ENCODE measurements at regions not wholly inside any gene's neighbourhood (a gene's known extent, or its start where the extent isn't known, plus 50 kb on each side); places are given as distances from the start of the nearest gene placed in this dataset.

DNA sequence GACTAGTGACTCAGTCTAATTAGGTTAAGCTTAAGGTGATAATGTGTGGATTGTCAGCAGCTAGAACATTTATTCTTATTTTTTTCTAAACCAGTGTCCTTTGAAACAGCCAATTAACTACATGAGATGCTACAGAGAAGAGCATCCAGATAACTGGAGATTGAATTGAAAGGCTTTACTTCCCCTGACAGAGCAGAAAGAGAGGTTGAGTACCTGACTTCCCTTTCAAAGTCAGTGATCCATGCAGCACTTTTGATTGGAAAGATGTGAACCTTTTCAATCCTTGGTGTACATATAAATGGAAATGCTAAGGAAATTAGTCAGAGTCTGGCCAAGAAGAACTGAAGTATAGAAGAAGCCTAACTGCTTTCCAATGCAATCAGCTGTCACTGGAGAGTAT lies 653.8 kb downstream of the CDH8 start:
- no peak for DNase-seq (ENCODE audit: low spot score in 2 of 2)

DNA sequence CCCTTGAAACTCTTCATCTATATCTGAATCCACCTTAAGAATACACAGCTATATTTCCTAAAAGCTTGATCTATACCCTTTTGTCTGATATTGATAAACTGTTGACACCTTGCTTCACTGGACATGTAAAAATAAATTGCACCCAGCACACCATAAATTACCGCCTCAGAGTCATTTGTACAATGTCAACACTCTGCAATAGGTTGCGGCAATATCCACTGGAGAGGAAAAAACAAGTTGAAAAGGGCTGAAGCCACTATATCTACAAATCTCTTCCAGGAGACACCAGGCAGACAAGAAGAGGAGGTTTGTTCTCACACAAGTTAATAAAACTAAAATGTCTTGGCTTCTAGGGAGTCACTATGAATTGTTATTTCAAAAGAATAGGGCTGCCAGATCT lies 656.9 kb downstream of the CDH8 start:
- Histone ChIP-seq H3K27ac (no peak overlapping the region), H3K9me3 (no peaks in the 10 kb centered on the region), H3K27me3 (no peaks in the 10 kb centered on the region), H3K4me1 (no peaks in the 10 kb centered on the region), H3K4me3 (no peak overlapping the region), H3K36me3 (no peaks in the 10 kb centered on the region)
- WGBS: 88% methylated on average over 2 of the region's 2 CpGs
- TF ChIP-seq CTCF (IDR thresholded peaks at IDR 0.05): no peak
- no peak for TF ChIP-seq POLR2AphosphoS5 (IDR thresholded peaks at IDR 0.05)
- no peak for TF ChIP-seq EP300 (IDR thresholded peaks at IDR 0.05)
- no peak for TF ChIP-seq POLR2A (IDR thresholded peaks at IDR 0.05)
- no peak for DNase-seq (ENCODE audit: low spot score in 2 of 2)

More for the DNA sequence above, 653.8 kb downstream of the CDH8 start:
- no peaks in the 10 kb centered on the region for H3K27me3 ChIP-seq
- TF ChIP-seq EP300 (IDR thresholded peaks at IDR 0.05) (no peak), CTCF (IDR thresholded peaks at IDR 0.05) (no peak), POLR2A (IDR thresholded peaks at IDR 0.05) (no peak), POLR2AphosphoS5 (IDR thresholded peaks at IDR 0.05) (no peak)
- no peaks in the 10 kb centered on the region for H3K36me3 ChIP-seq
- H3K9me3 ChIP-seq: no peaks in the 10 kb centered on the region
- no peak overlapping the region for H3K27ac ChIP-seq
- H3K4me1 ChIP-seq: no peaks in the 10 kb centered on the region
- no peak overlapping the region for H3K4me3 ChIP-seq

- H3K27ac ChIP-seq: no peak overlapping the region
- no peaks in the 10 kb centered on the region for H3K36me3 ChIP-seq
- H3K4me3 ChIP-seq: no peak overlapping the region
- DNase-seq (ENCODE audit: low spot score in 2 of 2): no peak
- no peaks in the 10 kb centered on the region for H3K27me3 ChIP-seq
- H3K4me1 ChIP-seq: no peaks in the 10 kb centered on the region
- no peaks in the 10 kb centered on the region for H3K9me3 ChIP-seq
- no peak for TF ChIP-seq POLR2AphosphoS5 (IDR thresholded peaks at IDR 0.05)
- TF ChIP-seq CTCF (IDR thresholded peaks at IDR 0.05): no peak
Observed at GRCh38 chr16:61374071-61374470, 662.2 kb downstream of the CDH8 start.

GRCh38 chr16:61371881-61372280 lies 664.4 kb downstream of the CDH8 start:
- H3K36me3 ChIP-seq: no peaks in the 10 kb centered on the region
- H3K4me1 ChIP-seq: no peaks in the 10 kb centered on the region
- TF ChIP-seq EP300 (IDR thresholded peaks at IDR 0.05) (no peak), CTCF (IDR thresholded peaks at IDR 0.05) (no peak), POLR2AphosphoS5 (IDR thresholded peaks at IDR 0.05) (no peak), POLR2A (IDR thresholded peaks at IDR 0.05) (no peak)
- H3K4me3 ChIP-seq: no peak overlapping the region
- no peak for DNase-seq (ENCODE audit: low spot score in 2 of 2)
- no peak overlapping the region for H3K27ac ChIP-seq
- H3K9me3 ChIP-seq: no peaks in the 10 kb centered on the region
- no peaks in the 10 kb centered on the region for H3K27me3 ChIP-seq

- H3K27ac ChIP-seq: no peak overlapping the region
- H3K36me3 ChIP-seq: no peaks in the 10 kb centered on the region
- no peak for TF ChIP-seq EP300 (IDR thresholded peaks at IDR 0.05)
- no peak for TF ChIP-seq CTCF (IDR thresholded peaks at IDR 0.05)
- TF ChIP-seq POLR2A (IDR thresholded peaks at IDR 0.05): no peak
- TF ChIP-seq POLR2AphosphoS5 (IDR thresholded peaks at IDR 0.05): no peak
- no peaks in the 10 kb centered on the region for H3K27me3 ChIP-seq
- H3K4me1 ChIP-seq: no peaks in the 10 kb centered on the region
- H3K4me3 ChIP-seq: no peak overlapping the region
- no peak for DNase-seq (ENCODE audit: low spot score in 2 of 2)
- 84% methylated on average over 2 of the region's 2 CpGs for WGBS
- H3K9me3 ChIP-seq: no peaks in the 10 kb centered on the region
Observed at GRCh38 chr16:61371388-61371787, 664.9 kb downstream of the CDH8 start.
